GM23338 (cell line): ENCODE measurements at regions not wholly inside any gene's neighbourhood (a gene's known extent, or its start where the extent isn't known, plus 50 kb on each side); places are given as distances from the start of the nearest gene placed in this dataset.

Source experiments
- ATAC-seq: fragments of 200-7000 bp; cut with Tn5 transposase; 3 replicates; pipeline ENCODE4 v1.9.1; 2020
- DNase-seq: peaks from one replicate; pipeline ENCODE4 v3.0.0-alpha.2; 2015; ENCODE audit warnings: low spot score
- H2AFZ ChIP-seq: fragments of 200-600 bp; sonication (generic); 2 replicates; pipeline ENCODE4 v1.8.0; 2016; ENCODE audit warnings: antibody characterized with exemption, mild to moderate bottlenecking, moderate library complexity
- H3F3A ChIP-seq: fragments of 200-600 bp; sonication (generic); replicated peaks from 2 replicates; pipeline ENCODE4 v1.8.0; 2017; ENCODE audit warnings: antibody characterized with exemption, mixed run types, low read depth
- H3K27ac ChIP-seq: fragments of 200-600 bp; sonication (generic); 2 replicates; pipeline ENCODE4 v1.6.1; 2016; ENCODE audit warnings: low read depth
- H3K27me3 ChIP-seq: fragments of 200-600 bp; sonication (generic); 2 replicates; pipeline ENCODE4 v1.8.0; 2016; ENCODE audit warnings: mild to moderate bottlenecking, mixed run types, moderate library complexity; ENCODE audit not compliant: insufficient read depth
- H3K36me3 ChIP-seq: fragments of 200-600 bp; sonication (generic); 2 replicates; pipeline ENCODE4 v1.8.0; 2016; ENCODE audit warnings: mild to moderate bottlenecking; ENCODE audit not compliant: insufficient read depth
- H3K4me1 ChIP-seq: fragments of 200-600 bp; sonication (generic); 2 replicates; pipeline ENCODE4 v1.8.0; 2016; ENCODE audit warnings: mild to moderate bottlenecking, moderate library complexity; ENCODE audit not compliant: insufficient read depth
- H3K4me2 ChIP-seq: fragments of 200-600 bp; sonication (generic); 2 replicates; pipeline ENCODE4 v1.7.1; 2017; ENCODE audit warnings: mixed run types
- H3K4me3 ChIP-seq: fragments of 200-600 bp; sonication (generic); 2 replicates; pipeline ENCODE4 v1.6.1; 2016; ENCODE audit warnings: mixed run types
- H3K79me2 ChIP-seq: fragments of 200-600 bp; sonication (generic); replicated peaks from 2 replicates; pipeline ENCODE4 v1.8.0; 2017; ENCODE audit warnings: mild to moderate bottlenecking; ENCODE audit not compliant: insufficient read depth
- H3K9me2 ChIP-seq: fragments of 200-600 bp; sonication (generic); 2 replicates; pipeline ENCODE4 v1.8.0; 2017; ENCODE audit not compliant: insufficient read depth
- H4K20me1 ChIP-seq: fragments of 200-600 bp; sonication (generic); replicated peaks from 2 replicates; pipeline ENCODE4 v1.8.0; 2017; ENCODE audit warnings: mild to moderate bottlenecking; ENCODE audit not compliant: insufficient read depth
- H3K27ac Mint-ChIP-seq: 2 replicates; pipeline ENCODE4 v1.8.0; 2020; ENCODE audit warnings: inconsistent platforms, mild to moderate bottlenecking, moderate library complexity, mixed read lengths
- H3K27me3 Mint-ChIP-seq: 3 replicates; pipeline ENCODE4 v1.8.0; 2022; ENCODE audit warnings: low read depth, mild to moderate bottlenecking, moderate library complexity, mixed read lengths, inconsistent platforms; ENCODE audit not compliant: insufficient read depth, poor library complexity
- H3K36me3 Mint-ChIP-seq: 3 replicates; pipeline ENCODE4 v1.8.0; 2021; ENCODE audit warnings: low read depth, mild to moderate bottlenecking, inconsistent platforms, moderate library complexity, mixed read lengths
- H3K4me1 Mint-ChIP-seq: 3 replicates; pipeline ENCODE4 v1.8.0; 2020; ENCODE audit warnings: mild to moderate bottlenecking, inconsistent platforms, mixed read lengths
- H3K4me3 Mint-ChIP-seq: 3 replicates; pipeline ENCODE4 v1.8.0; 2021; ENCODE audit warnings: moderate library complexity, mild to moderate bottlenecking, inconsistent platforms, mixed read lengths
- H3K9me3 Mint-ChIP-seq: 3 replicates; pipeline ENCODE4 v1.8.0; 2020; ENCODE audit warnings: moderate library complexity, mild to moderate bottlenecking, inconsistent platforms, mixed read lengths
- CREB1 ChIP-seq: fragments of 250-450 bp; sonication (Bioruptor Pico); IDR thresholded peaks from 2 replicates; pipeline ENCODE4 v1.5.0; 2020; ENCODE audit warnings: low read depth, mild to moderate bottlenecking, moderate library complexity
- EZH2 ChIP-seq: fragments of 200-600 bp; sonication (generic); IDR thresholded peaks from one replicate; pipeline ENCODE4 v1.8.0; 2017; ENCODE audit warnings: antibody characterized with exemption, mild to moderate bottlenecking, low read depth; ENCODE audit not compliant: unreplicated experiment
- EZH2phosphoT487 ChIP-seq: fragments of 200-600 bp; sonication (generic); IDR thresholded peaks from one replicate; pipeline ENCODE4 v1.8.1; 2018; ENCODE audit warnings: antibody characterized with exemption; ENCODE audit not compliant: unreplicated experiment
- NANOG ChIP-seq: IDR thresholded peaks from 2 replicates; pipeline ENCODE4 v1.6.1; 2016; ENCODE audit warnings: antibody characterized with exemption, borderline replicate concordance
- ZNF331 ChIP-seq: fragments of 250-450 bp; sonication (Bioruptor Pico); IDR thresholded peaks from 2 replicates; pipeline ENCODE4 v1.5.0; 2020; ENCODE audit warnings: low read depth, mild to moderate bottlenecking, moderate library complexity
- ZNF462 ChIP-seq: fragments of 250-450 bp; sonication (Bioruptor Pico); IDR thresholded peaks from 2 replicates; pipeline ENCODE4 v1.5.0; 2020; ENCODE audit warnings: mild to moderate bottlenecking, moderate library complexity
- TF ChIP-seq, protein P1 (sequence below), 2 experiments: fragments of 200-600 bp in 1 of 2; sonication (generic) in 1 of 2; conservative IDR thresholded peaks; 2 replicates each; pipeline versions ENCODE4 v1.5.1 to v1.6.1; 2016 to 2017; ENCODE audit warnings: antibody characterized with exemption in 2 of 2, low read depth in 2 of 2, mild to moderate bottlenecking in 2 of 2, moderate library complexity in 1 of 2
- TF ChIP-seq, protein P2 (sequence below): IDR thresholded peaks from 2 replicates; pipeline ENCODE4 v1.6.1; 2016; ENCODE audit warnings: antibody characterized with exemption

DNA sequence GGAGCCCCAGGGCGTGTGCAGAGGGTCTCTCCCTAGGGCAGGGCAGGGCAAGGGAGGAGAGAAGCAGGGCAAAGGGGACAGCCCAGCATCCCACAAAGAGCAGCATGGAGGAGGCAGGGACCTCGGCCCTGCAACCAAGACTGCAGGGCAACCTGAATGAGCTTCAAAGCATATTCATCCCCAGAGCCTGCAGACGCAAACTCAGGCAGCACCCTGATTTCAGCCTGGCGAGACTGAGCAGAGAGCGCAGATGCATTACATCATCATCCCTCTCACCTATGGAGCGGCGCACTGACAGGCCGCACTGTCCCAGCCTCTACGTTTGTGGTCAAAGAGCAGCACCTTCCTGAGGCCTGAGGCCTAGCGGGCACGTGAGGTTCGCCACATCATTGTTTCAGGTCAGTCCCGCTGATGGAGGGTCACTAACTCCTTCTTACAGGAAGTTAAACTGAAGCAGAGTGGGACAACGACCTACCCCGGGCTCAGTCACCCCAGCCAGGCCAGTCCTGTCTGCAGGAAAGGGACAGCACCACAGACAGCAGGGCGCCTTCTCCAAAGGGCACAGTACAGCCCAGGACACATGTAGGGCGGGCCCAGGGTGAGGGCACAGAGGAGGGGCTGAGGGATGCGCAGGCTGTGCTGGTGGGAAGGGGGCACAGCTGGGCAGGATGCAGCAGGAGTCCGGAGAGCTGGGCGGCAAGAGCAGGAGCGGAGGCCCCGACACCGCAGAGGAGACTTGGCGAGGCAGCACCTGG, 67.2 kb upstream of the RAB6C start:
- TF ChIP-seq ZNF331 (CRISPR knock-in tag) (no peak), EZH2phosphoT487 (no peak), CREB1 (no peak), NANOG (no peak), EZH2 (no peak), ZNF462 (CRISPR knock-in tag) (no peak)
- TF ChIP-seq, protein P1, sequence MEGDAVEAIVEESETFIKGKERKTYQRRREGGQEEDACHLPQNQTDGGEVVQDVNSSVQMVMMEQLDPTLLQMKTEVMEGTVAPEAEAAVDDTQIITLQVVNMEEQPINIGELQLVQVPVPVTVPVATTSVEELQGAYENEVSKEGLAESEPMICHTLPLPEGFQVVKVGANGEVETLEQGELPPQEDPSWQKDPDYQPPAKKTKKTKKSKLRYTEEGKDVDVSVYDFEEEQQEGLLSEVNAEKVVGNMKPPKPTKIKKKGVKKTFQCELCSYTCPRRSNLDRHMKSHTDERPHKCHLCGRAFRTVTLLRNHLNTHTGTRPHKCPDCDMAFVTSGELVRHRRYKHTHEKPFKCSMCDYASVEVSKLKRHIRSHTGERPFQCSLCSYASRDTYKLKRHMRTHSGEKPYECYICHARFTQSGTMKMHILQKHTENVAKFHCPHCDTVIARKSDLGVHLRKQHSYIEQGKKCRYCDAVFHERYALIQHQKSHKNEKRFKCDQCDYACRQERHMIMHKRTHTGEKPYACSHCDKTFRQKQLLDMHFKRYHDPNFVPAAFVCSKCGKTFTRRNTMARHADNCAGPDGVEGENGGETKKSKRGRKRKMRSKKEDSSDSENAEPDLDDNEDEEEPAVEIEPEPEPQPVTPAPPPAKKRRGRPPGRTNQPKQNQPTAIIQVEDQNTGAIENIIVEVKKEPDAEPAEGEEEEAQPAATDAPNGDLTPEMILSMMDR (conservative IDR thresholded peaks at IDR 0.05; ENCODE audit: low read depth in 2 of 2): no peak; a peak in 1 of 4 replicates
- TF ChIP-seq, protein P2, sequence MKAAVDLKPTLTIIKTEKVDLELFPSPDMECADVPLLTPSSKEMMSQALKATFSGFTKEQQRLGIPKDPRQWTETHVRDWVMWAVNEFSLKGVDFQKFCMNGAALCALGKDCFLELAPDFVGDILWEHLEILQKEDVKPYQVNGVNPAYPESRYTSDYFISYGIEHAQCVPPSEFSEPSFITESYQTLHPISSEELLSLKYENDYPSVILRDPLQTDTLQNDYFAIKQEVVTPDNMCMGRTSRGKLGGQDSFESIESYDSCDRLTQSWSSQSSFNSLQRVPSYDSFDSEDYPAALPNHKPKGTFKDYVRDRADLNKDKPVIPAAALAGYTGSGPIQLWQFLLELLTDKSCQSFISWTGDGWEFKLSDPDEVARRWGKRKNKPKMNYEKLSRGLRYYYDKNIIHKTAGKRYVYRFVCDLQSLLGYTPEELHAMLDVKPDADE: no peak
- no peaks in the 10 kb centered on the region for H3K36me3 Mint-ChIP-seq
- Histone ChIP-seq H3K9me2 (no peaks in the 10 kb centered on the region), H2AFZ (peak overlapping the region; percentile 76; the same call in 1 of the 2 replicates), H3K27ac (no peak overlapping the region), H4K20me1 (no peaks in the 10 kb centered on the region), H3K4me2 (no peak overlapping the region), H3K36me3 (no peaks in the 10 kb centered on the region), H3K4me3 (no peak overlapping the region), H3F3A (no peaks in the 10 kb centered on the region), H3K79me2 (no peaks in the 10 kb centered on the region), H3K27me3 (no peaks in the 10 kb centered on the region), H3K4me1 (no peaks in the 10 kb centered on the region)
- H3K4me3 Mint-ChIP-seq: no peak overlapping the region
- no peaks in the 10 kb centered on the region for H3K9me3 Mint-ChIP-seq
- DNase-seq (no peak), ATAC-seq (no peak)
- H3K27me3 Mint-ChIP-seq: peaks cover 9% of the 10 kb centered on the region
- no peak overlapping the region for H3K27ac Mint-ChIP-seq
- H3K4me1 Mint-ChIP-seq: peaks cover 9% of the 10 kb centered on the region
